ENCODE measurements at regions not wholly inside any gene's neighbourhood (a gene's known extent, or its start where the extent isn't known, plus 50 kb on each side); places are given as distances from the start of the nearest gene placed in this dataset.
A peak's percentile ranks its signal among the peaks of the same experiment; 100 is the strongest.
"Not testable (repeated sequence)": the region's sequence is repeated elsewhere in the genome, so short reads cannot be mapped to it uniquely, and the experiment has no call there.

- no peak for DNase-seq
These were observed 64.1 kb upstream of the MMS22L start for GRCh38 chr6:97347111-97347510.

- no peak for DNase-seq
These were observed 78.3 kb upstream of the MMS22L start for GRCh38 chr6:97361286-97361685.

- no peak for DNase-seq
These were observed 81.3 kb upstream of the MMS22L start for GRCh38 chr6:97364327-97364726.

GRCh38 chr6:97382071-97382470 is 99.1 kb upstream of the MMS22L start:
- DNase-seq: not testable (repeated sequence)

GRCh38 chr6:97392735-97393134 is 109.7 kb upstream of the MMS22L start:
- DNase-seq: no peak

GRCh38 chr6:97394160-97394748 is 111.2 kb upstream of the MMS22L start:
- peak; percentile 10 for DNase-seq

- no peak for DNase-seq
These were observed 113.9 kb upstream of the MMS22L start for GRCh38 chr6:97396880-97397279.

GRCh38 chr6:97399208-97399607 is 116.2 kb upstream of the MMS22L start:
- DNase-seq: no peak

- DNase-seq: no peak
These were observed 118.5 kb upstream of the MMS22L start for GRCh38 chr6:97401533-97401932.

GRCh38 chr6:97405818-97406409 is 122.9 kb upstream of the MMS22L start:
- DNase-seq: no peak

GRCh38 chr6:97406633-97407032 is 123.6 kb upstream of the MMS22L start:
- DNase-seq: no peak

GRCh38 chr6:97411610-97412009 is 128.6 kb upstream of the MMS22L start:
- DNase-seq: no peak

GRCh38 chr6:97412511-97412910 is 129.5 kb upstream of the MMS22L start:
- DNase-seq: no peak

- no peak for DNase-seq
These were observed 139.2 kb upstream of the MMS22L start for GRCh38 chr6:97422171-97422570.

- DNase-seq: no peak
These were observed 140.2 kb upstream of the MMS22L start for GRCh38 chr6:97423190-97423589.

- no peak for DNase-seq
These were observed 144.6 kb upstream of the MMS22L start for GRCh38 chr6:97427648-97428047.

- no peak for DNase-seq
These were observed 154.1 kb upstream of the MMS22L start for GRCh38 chr6:97437087-97437486.

- no peak for DNase-seq
These were observed 155.1 kb upstream of the MMS22L start for GRCh38 chr6:97438011-97438671.

GRCh38 chr6:97440590-97441176 is 157.7 kb upstream of the MMS22L start:
- DNase-seq: no peak

GRCh38 chr6:97443408-97444080 is 160.5 kb upstream of the MMS22L start:
- no peak for DNase-seq

GRCh38 chr6:97445407-97445806 is 162.4 kb upstream of the MMS22L start:
- no peak for DNase-seq

GRCh38 chr6:97449444-97449966 is 166.5 kb upstream of the MMS22L start:
- DNase-seq: no peak

- no peak for DNase-seq
These were observed 167.1 kb upstream of the MMS22L start for GRCh38 chr6:97450087-97450486.
